Activated CD4-positive, alpha-beta memory T cell treated with anti-CD3 and anti-CD28 coated beads, Interleukin-2, amount 10 ng/mL, durations not matched to agents 7 days and 5 days (primary cell): ENCODE measurements at regions not wholly inside any gene's neighbourhood (a gene's known extent, or its start where the extent isn't known, plus 50 kb on each side); places are given as distances from the start of the nearest gene placed in this dataset.

ENCODE experiments used
- CTCF ChIA-PET: fragments of 350-600 bp; sonication (Branson Sonifier 250); formaldehyde crosslinking; loops from one replicate; lab custom pipeline; 2021; ENCODE audit warnings: antibody characterized with exemption, inconsistent platforms; lab: Charles Lee
- POLR2A ChIA-PET: fragments of 350-600 bp; sonication (Branson Sonifier 250); formaldehyde crosslinking; loops from one replicate; lab custom pipeline; 2021; ENCODE audit warnings: antibody characterized with exemption; lab: Charles Lee
- DNase-seq: peaks from one replicate; pipeline ENCODE4 v3.0.0-alpha.2; 2020
- H3K27ac Mint-ChIP-seq: one replicate; pipeline ENCODE4 v1.8.0; 2021; ENCODE audit warnings: mild to moderate bottlenecking, mixed read lengths
- H3K27me3 Mint-ChIP-seq: one replicate; pipeline ENCODE4 v1.8.0; 2021; ENCODE audit warnings: mixed read lengths
- H3K36me3 Mint-ChIP-seq: one replicate; pipeline ENCODE4 v1.8.0; 2021; ENCODE audit warnings: low read depth, mixed read lengths
- H3K4me1 Mint-ChIP-seq: one replicate; pipeline ENCODE4 v1.8.0; 2021; ENCODE audit warnings: mixed read lengths
- H3K4me3 Mint-ChIP-seq: one replicate; pipeline ENCODE4 v1.8.0; 2021; ENCODE audit warnings: mild to moderate bottlenecking, mixed read lengths
- H3K9me3 Mint-ChIP-seq: one replicate; pipeline ENCODE4 v1.8.0; 2021; ENCODE audit warnings: mixed read lengths

GRCh38 chr12:82130762-82131161 is 227.4 kb downstream of the CCDC59 start:
- POLR2A ChIA-PET, result no interaction called here
- no peaks in the 10 kb centered on the region for H3K36me3 Mint-ChIP-seq
- H3K27me3 Mint-ChIP-seq, result no peaks in the 10 kb centered on the region
- H3K4me1 Mint-ChIP-seq, result no peaks in the 10 kb centered on the region
- no peaks in the 10 kb centered on the region for H3K9me3 Mint-ChIP-seq
- no peak for DNase-seq
- no peak overlapping the region for H3K4me3 Mint-ChIP-seq
- no peak overlapping the region for H3K27ac Mint-ChIP-seq
- CTCF ChIA-PET, result no interaction called here

GRCh38 chr12:82124711-82125380 is 233.3 kb downstream of the CCDC59 start:
- Mint-ChIP-seq H3K36me3 (no peaks in the 10 kb centered on the region), H3K4me1 (no peaks in the 10 kb centered on the region), H3K27me3 (no peaks in the 10 kb centered on the region), H3K9me3 (peaks cover 3% of the 10 kb centered on the region), H3K27ac (no peak overlapping the region), H3K4me3 (no peak overlapping the region)
- ChIA-PET POLR2A (no interaction called here), CTCF (no interaction called here)
- DNase-seq, result no peak

GRCh38 chr12:82121545-82121944 is 236.6 kb downstream of the CCDC59 start:
- no peak for DNase-seq
- H3K27me3 Mint-ChIP-seq, result no peaks in the 10 kb centered on the region
- ChIA-PET CTCF (no interaction called here), POLR2A (no interaction called here)
- no peak overlapping the region for H3K27ac Mint-ChIP-seq
- H3K4me1 Mint-ChIP-seq, result no peaks in the 10 kb centered on the region
- no peaks in the 10 kb centered on the region for H3K36me3 Mint-ChIP-seq
- H3K4me3 Mint-ChIP-seq, result no peak overlapping the region
- peaks cover 3% of the 10 kb centered on the region for H3K9me3 Mint-ChIP-seq

GRCh38 chr12:82120901-82121300 is 237.3 kb downstream of the CCDC59 start:
- ChIA-PET CTCF (no interaction called here), POLR2A (no interaction called here)
- Mint-ChIP-seq H3K36me3 (no peaks in the 10 kb centered on the region), H3K9me3 (peaks cover 3% of the 10 kb centered on the region), H3K4me1 (no peaks in the 10 kb centered on the region), H3K4me3 (no peak overlapping the region), H3K27me3 (no peaks in the 10 kb centered on the region), H3K27ac (no peak overlapping the region)
- no peak for DNase-seq

GRCh38 chr12:82109243-82109642 is 248.9 kb downstream of the CCDC59 start:
- H3K4me3 Mint-ChIP-seq, result no peak overlapping the region
- CTCF ChIA-PET, result no interaction called here

GRCh38 chr12:82108615-82109014 is 249.6 kb downstream of the CCDC59 start:
- Mint-ChIP-seq H3K36me3 (no peaks in the 10 kb centered on the region), H3K4me3 (no peak overlapping the region), H3K4me1 (no peaks in the 10 kb centered on the region), H3K27ac (no peak overlapping the region), H3K27me3 (no peaks in the 10 kb centered on the region), H3K9me3 (no peaks in the 10 kb centered on the region)
- POLR2A ChIA-PET, result no interaction called here
- CTCF ChIA-PET, result no interaction called here
- no peak for DNase-seq

More at GRCh38 chr12:82109243-82109642, 248.9 kb downstream of the CCDC59 start:
- Mint-ChIP-seq H3K27me3 (no peaks in the 10 kb centered on the region), H3K4me1 (no peaks in the 10 kb centered on the region), H3K27ac (no peak overlapping the region), H3K9me3 (no peaks in the 10 kb centered on the region), H3K36me3 (no peaks in the 10 kb centered on the region)
- no peak for DNase-seq
- POLR2A ChIA-PET, result no interaction called here

GRCh38 chr12:82099216-82099615 is 259.0 kb downstream of the CCDC59 start:
- Mint-ChIP-seq H3K27ac (no peak overlapping the region), H3K4me3 (no peak overlapping the region)
- POLR2A ChIA-PET, result no interaction called here

GRCh38 chr12:82097877-82098276 is 260.3 kb downstream of the CCDC59 start:
- Mint-ChIP-seq H3K27me3 (no peaks in the 10 kb centered on the region), H3K4me1 (no peaks in the 10 kb centered on the region), H3K27ac (no peak overlapping the region), H3K36me3 (no peaks in the 10 kb centered on the region), H3K9me3 (peaks cover 2% of the 10 kb centered on the region), H3K4me3 (no peak overlapping the region)
- DNase-seq, result no peak
- ChIA-PET CTCF (no interaction called here), POLR2A (no interaction called here)

More at GRCh38 chr12:82099216-82099615, 259.0 kb downstream of the CCDC59 start:
- DNase-seq, result no peak
- peaks cover 2% of the 10 kb centered on the region for H3K9me3 Mint-ChIP-seq
- no peaks in the 10 kb centered on the region for H3K4me1 Mint-ChIP-seq
- no peaks in the 10 kb centered on the region for H3K27me3 Mint-ChIP-seq
- no peaks in the 10 kb centered on the region for H3K36me3 Mint-ChIP-seq
- CTCF ChIA-PET, result no interaction called here

GRCh38 chr12:82097438-82097837 is 260.7 kb downstream of the CCDC59 start:
- Mint-ChIP-seq H3K4me1 (no peaks in the 10 kb centered on the region), H3K9me3 (peaks cover 2% of the 10 kb centered on the region), H3K4me3 (no peak overlapping the region), H3K27me3 (no peaks in the 10 kb centered on the region), H3K27ac (no peak overlapping the region), H3K36me3 (no peaks in the 10 kb centered on the region)
- CTCF ChIA-PET, result no interaction called here
- POLR2A ChIA-PET, result no interaction called here
- DNase-seq, result no peak

GRCh38 chr12:82090165-82090564 is 268.0 kb downstream of the CCDC59 start:
- CTCF ChIA-PET, result no interaction called here
- no peaks in the 10 kb centered on the region for H3K9me3 Mint-ChIP-seq
- POLR2A ChIA-PET, result no interaction called here

GRCh38 chr12:82089369-82090121 is 268.6 kb downstream of the CCDC59 start:
- Mint-ChIP-seq H3K27ac (no peak overlapping the region), H3K36me3 (no peaks in the 10 kb centered on the region), H3K4me1 (no peaks in the 10 kb centered on the region), H3K27me3 (no peaks in the 10 kb centered on the region), H3K9me3 (peaks cover 2% of the 10 kb centered on the region), H3K4me3 (no peak overlapping the region)
- ChIA-PET POLR2A (no interaction called here), CTCF (no interaction called here)
- no peak for DNase-seq

More at GRCh38 chr12:82090165-82090564, 268.0 kb downstream of the CCDC59 start:
- no peak for DNase-seq
- Mint-ChIP-seq H3K4me3 (no peak overlapping the region), H3K27me3 (no peaks in the 10 kb centered on the region), H3K36me3 (no peaks in the 10 kb centered on the region), H3K4me1 (no peaks in the 10 kb centered on the region), H3K27ac (no peak overlapping the region)

GRCh38 chr12:82082501-82082900 is 275.7 kb downstream of the CCDC59 start:
- ChIA-PET POLR2A (no interaction called here), CTCF (no interaction called here)
- Mint-ChIP-seq H3K27ac (no peak overlapping the region), H3K4me3 (no peak overlapping the region), H3K27me3 (no peaks in the 10 kb centered on the region), H3K36me3 (no peaks in the 10 kb centered on the region), H3K4me1 (no peaks in the 10 kb centered on the region), H3K9me3 (peaks cover 2% of the 10 kb centered on the region)
- no peak for DNase-seq

GRCh38 chr12:82069931-82070514 is 288.2 kb downstream of the CCDC59 start:
- ChIA-PET CTCF (no interaction called here), POLR2A (no interaction called here)
- Mint-ChIP-seq H3K36me3 (no peaks in the 10 kb centered on the region), H3K9me3 (peaks cover 2% of the 10 kb centered on the region), H3K4me3 (no peak overlapping the region), H3K27ac (no peak overlapping the region), H3K27me3 (no peaks in the 10 kb centered on the region), H3K4me1 (no peaks in the 10 kb centered on the region)
- no peak for DNase-seq
